ENCODE measurements at regions not wholly inside any gene's neighbourhood (a gene's known extent, or its start where the extent isn't known, plus 50 kb on each side); places are given as distances from the start of the nearest gene placed in this dataset.

- Mint-ChIP-seq H3K27ac (no peak overlapping the region), H3K9me3 (no peaks in the 10 kb centered on the region), H3K36me3 (no peaks in the 10 kb centered on the region), H3K27me3 (ENCODE audit: insufficient read depth, low read depth) (peaks cover 2% of the 10 kb centered on the region), H3K4me3 (no peak overlapping the region), H3K4me1 (peaks cover 21% of the 10 kb centered on the region)
- no peaks in the 10 kb centered on the region for H3F3A ChIP-seq (ENCODE audit: low read depth)
- no peak for DNase-seq (ENCODE audit: low spot score)
- no peaks in the 10 kb centered on the region for H3K4me1 ChIP-seq
- H3K4me2 ChIP-seq, result no peak overlapping the region
- no peaks in the 10 kb centered on the region for H3K36me3 ChIP-seq
- H3K27me3 ChIP-seq, result no peaks in the 10 kb centered on the region
- no peak overlapping the region for H3K27ac ChIP-seq
- TF ChIP-seq EZH2 (IDR thresholded peaks at IDR 0.05), result no peak
- no peak for TF ChIP-seq CTCF (IDR thresholded peaks at IDR 0.05)
- no peak for TF ChIP-seq EZH2phosphoT487 (IDR thresholded peaks at IDR 0.05)
- no peaks in the 10 kb centered on the region for H4K20me1 ChIP-seq (ENCODE audit: low read depth)
- no peaks in the 10 kb centered on the region for H3K9me3 ChIP-seq (ENCODE audit: low read depth)
- H2AFZ ChIP-seq (replicated peaks), result no peak overlapping the region
- no peaks in the 10 kb centered on the region for H3K79me2 ChIP-seq (ENCODE audit: low read depth)
- no peak overlapping the region for H3K4me3 ChIP-seq
- H3K9ac ChIP-seq, result no peak overlapping the region
These were observed 105.0 kb downstream of the PCDH7 start for GRCh38 chr4:30825008-30825770.

DNA sequence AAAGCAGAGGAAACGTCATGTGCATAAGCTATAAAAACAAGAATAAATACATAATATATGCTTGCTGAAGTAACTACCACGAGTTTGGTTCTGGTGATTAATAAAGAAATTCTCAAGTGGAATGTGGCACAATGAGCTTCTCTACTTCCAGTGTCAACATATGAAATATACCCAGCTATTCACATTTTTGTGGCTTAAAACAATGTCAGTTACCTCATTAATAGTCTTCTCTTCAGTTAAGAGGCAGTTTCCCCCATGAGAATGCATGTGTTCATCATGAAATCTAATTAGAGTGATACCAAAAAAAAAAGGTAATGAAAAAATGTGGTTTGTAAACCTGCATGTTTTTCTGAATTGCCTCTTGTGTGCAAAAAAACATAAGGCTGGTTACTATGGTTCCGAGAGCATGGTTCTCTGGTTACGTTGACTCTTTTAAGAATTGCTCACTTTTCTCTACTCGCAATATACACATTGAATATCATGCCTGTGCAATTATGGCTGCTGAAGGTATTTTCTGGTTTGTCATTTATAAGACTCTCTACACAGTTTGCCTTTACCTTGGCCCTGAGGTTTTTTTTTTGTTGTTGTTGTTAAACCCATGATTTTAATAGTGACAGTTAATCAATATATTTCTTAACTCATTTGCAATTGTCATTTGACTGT, 108.2 kb downstream of the PCDH7 start:
- H3K4me1 ChIP-seq, result no peaks in the 10 kb centered on the region
- H4K20me1 ChIP-seq (ENCODE audit: low read depth), result no peaks in the 10 kb centered on the region
- H3K9me3 Mint-ChIP-seq, result no peaks in the 10 kb centered on the region
- no peaks in the 10 kb centered on the region for H3K36me3 ChIP-seq
- H3K9me3 ChIP-seq (ENCODE audit: low read depth), result no peaks in the 10 kb centered on the region
- no peak for DNase-seq (ENCODE audit: low spot score)
- H3K4me2 ChIP-seq, result no peak overlapping the region
- H3K36me3 Mint-ChIP-seq, result no peaks in the 10 kb centered on the region
- no peaks in the 10 kb centered on the region for H3K79me2 ChIP-seq (ENCODE audit: low read depth)
- no peak overlapping the region for H3K4me3 ChIP-seq
- H3K27ac ChIP-seq, result no peak overlapping the region
- H3K27me3 ChIP-seq, result no peaks in the 10 kb centered on the region
- H3K27me3 Mint-ChIP-seq (ENCODE audit: insufficient read depth, low read depth), result no peaks in the 10 kb centered on the region
- no peak overlapping the region for H3K9ac ChIP-seq
- H3K4me1 Mint-ChIP-seq, result peaks cover 22% of the 10 kb centered on the region
- no peak overlapping the region for H2AFZ ChIP-seq (replicated peaks)
- no peaks in the 10 kb centered on the region for H3F3A ChIP-seq (ENCODE audit: low read depth)
- no peak for TF ChIP-seq EZH2phosphoT487 (IDR thresholded peaks at IDR 0.05)
- TF ChIP-seq CTCF (IDR thresholded peaks at IDR 0.05), result no peak
- TF ChIP-seq EZH2 (IDR thresholded peaks at IDR 0.05), result no peak
- H3K27ac Mint-ChIP-seq, result no peak overlapping the region
- H3K4me3 Mint-ChIP-seq, result no peak overlapping the region

DNA sequence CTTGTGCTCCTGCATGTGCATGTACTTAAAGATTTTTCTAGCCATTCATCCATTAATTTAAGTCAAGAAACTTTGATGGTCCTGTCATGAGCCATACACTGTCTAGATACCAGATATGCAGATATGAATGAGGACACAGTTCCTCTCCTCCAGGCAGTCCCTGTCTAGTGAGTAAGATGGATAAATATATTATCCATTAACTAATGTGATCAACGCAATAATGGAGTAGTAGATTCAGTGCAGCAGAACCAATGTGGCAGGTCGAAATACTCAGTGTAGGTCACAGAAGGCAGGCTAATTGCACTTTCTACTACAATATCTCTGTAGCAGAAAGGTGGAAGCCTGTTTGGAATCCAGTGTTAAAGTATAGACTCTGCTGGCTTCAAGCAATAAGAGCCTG, 112.5 kb downstream of the PCDH7 start:
- H3K36me3 Mint-ChIP-seq, result no peaks in the 10 kb centered on the region
- TF ChIP-seq EZH2phosphoT487 (IDR thresholded peaks at IDR 0.05) (no peak), CTCF (IDR thresholded peaks at IDR 0.05) (no peak), EZH2 (IDR thresholded peaks at IDR 0.05) (no peak)
- peaks cover 57% of the 10 kb centered on the region for H3K4me1 Mint-ChIP-seq
- Histone ChIP-seq H3K4me2 (no peak overlapping the region), H2AFZ (replicated peaks) (no peak overlapping the region), H3K4me3 (no peak overlapping the region), H3K36me3 (no peaks in the 10 kb centered on the region), H3K9ac (no peak overlapping the region), H3K27me3 (no peaks in the 10 kb centered on the region), H3K4me1 (peaks cover 13% of the 10 kb centered on the region), H3F3A (ENCODE audit: low read depth) (no peaks in the 10 kb centered on the region), H3K27ac (no peak overlapping the region), H3K9me3 (ENCODE audit: low read depth) (no peaks in the 10 kb centered on the region), H4K20me1 (ENCODE audit: low read depth) (no peaks in the 10 kb centered on the region), H3K79me2 (ENCODE audit: low read depth) (no peaks in the 10 kb centered on the region)
- H3K27ac Mint-ChIP-seq, result no peak overlapping the region
- H3K27me3 Mint-ChIP-seq (ENCODE audit: insufficient read depth, low read depth), result no peaks in the 10 kb centered on the region
- no peak for DNase-seq (ENCODE audit: low spot score)
- no peaks in the 10 kb centered on the region for H3K9me3 Mint-ChIP-seq
- H3K4me3 Mint-ChIP-seq, result no peak overlapping the region

Measured in neural progenitor cell (in vitro differentiated cells).